MM.1S (cell line): ENCODE measurements at regions not wholly inside any gene's neighbourhood (a gene's known extent, or its start where the extent isn't known, plus 50 kb on each side); places are given as distances from the start of the nearest gene placed in this dataset.

ENCODE experiments used
- CTCF ChIP-seq: fragments of 300-600 bp; sonication (generic); IDR thresholded peaks from 2 replicates; pipeline ENCODE4 v1.5.1; 2016; ENCODE audit warnings: antibody characterized with exemption, low read length, mixed read lengths
- EZH2 ChIP-seq: fragments of 300-600 bp; sonication (generic); optimal IDR thresholded peaks from 2 replicates; pipeline ENCODE3; 2017; ENCODE audit warnings: low read depth, mild to moderate bottlenecking, antibody characterized with exemption, low read length, mixed read lengths

GRCh38 chr2:133816037-133816436 is 247.8 kb upstream of the NCKAP5 start:
- TF ChIP-seq CTCF, result no peak
- no peak for TF ChIP-seq EZH2
